ENCODE measurements at regions not wholly inside any gene's neighbourhood (a gene's known extent, or its start where the extent isn't known, plus 50 kb on each side); places are given as distances from the start of the nearest gene placed in this dataset.

DNA sequence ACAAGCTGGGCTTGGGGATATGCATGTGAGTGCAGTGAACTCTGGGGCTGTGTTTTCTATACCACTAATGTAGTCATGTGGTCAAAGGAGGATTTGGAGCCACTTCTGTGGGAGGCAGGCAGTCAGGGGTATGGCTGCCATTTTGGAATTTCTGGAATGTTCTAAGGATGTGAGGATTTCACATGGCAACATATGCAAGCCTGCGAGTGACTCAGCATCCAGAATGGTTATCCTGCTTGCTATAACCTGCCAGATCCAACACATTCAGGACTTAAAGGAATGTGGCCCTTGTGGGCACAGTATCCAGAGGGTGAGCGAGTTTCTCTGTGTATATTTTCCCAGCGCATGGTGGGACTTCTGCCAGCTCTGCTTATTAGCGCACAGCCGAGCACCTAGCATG lies 249.2 kb upstream of the PWP1 start:
- no peak for DNase-seq
- TF ChIP-seq, protein P1, sequence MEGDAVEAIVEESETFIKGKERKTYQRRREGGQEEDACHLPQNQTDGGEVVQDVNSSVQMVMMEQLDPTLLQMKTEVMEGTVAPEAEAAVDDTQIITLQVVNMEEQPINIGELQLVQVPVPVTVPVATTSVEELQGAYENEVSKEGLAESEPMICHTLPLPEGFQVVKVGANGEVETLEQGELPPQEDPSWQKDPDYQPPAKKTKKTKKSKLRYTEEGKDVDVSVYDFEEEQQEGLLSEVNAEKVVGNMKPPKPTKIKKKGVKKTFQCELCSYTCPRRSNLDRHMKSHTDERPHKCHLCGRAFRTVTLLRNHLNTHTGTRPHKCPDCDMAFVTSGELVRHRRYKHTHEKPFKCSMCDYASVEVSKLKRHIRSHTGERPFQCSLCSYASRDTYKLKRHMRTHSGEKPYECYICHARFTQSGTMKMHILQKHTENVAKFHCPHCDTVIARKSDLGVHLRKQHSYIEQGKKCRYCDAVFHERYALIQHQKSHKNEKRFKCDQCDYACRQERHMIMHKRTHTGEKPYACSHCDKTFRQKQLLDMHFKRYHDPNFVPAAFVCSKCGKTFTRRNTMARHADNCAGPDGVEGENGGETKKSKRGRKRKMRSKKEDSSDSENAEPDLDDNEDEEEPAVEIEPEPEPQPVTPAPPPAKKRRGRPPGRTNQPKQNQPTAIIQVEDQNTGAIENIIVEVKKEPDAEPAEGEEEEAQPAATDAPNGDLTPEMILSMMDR (IDR thresholded peaks at IDR 0.05): no peak
- intact Hi-C loops (cut with DNase I): no loop called here
- Histone ChIP-seq H3K36me3 (no peaks in the 10 kb centered on the region), H3K27me3 (no peaks in the 10 kb centered on the region), H3K27ac (no peak overlapping the region), H3K9me3 (no peaks in the 10 kb centered on the region), H3K4me1 (no peaks in the 10 kb centered on the region), H3K4me3 (no peak overlapping the region)
- ATAC-seq: no peak

- DNase-seq (no peak), ATAC-seq (no peak)
- intact Hi-C loops (cut with DNase I): no loop called here
- Histone ChIP-seq H3K36me3 (no peaks in the 10 kb centered on the region), H3K27ac (no peak overlapping the region), H3K9me3 (no peaks in the 10 kb centered on the region), H3K4me1 (no peaks in the 10 kb centered on the region), H3K27me3 (no peaks in the 10 kb centered on the region), H3K4me3 (no peak overlapping the region)
- TF ChIP-seq, protein P1 (IDR thresholded peaks at IDR 0.05): no peak
Observed at GRCh38 chr12:107436836-107437235, 248.8 kb upstream of the PWP1 start.

DNA sequence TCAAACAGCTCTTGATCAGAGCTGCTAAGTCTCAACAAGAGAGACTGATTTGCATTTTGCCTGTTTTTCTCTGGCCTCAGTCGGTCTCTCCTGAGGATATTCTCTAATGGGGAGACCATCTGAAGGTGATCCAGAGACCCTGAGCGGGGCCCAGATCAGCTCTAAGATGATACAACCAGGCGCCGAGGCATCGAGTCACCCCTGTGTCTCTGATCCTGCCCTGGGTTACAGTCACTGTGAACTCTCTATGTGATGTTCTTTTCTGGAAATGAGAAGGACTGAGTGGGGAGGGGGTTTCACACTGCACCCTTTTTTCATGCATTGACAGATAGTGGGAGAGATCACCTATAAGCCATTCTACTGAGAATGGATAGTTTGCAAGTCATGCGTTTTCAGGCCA lies 247.6 kb upstream of the PWP1 start:
- H3K27ac ChIP-seq: no peak overlapping the region
- no peaks in the 10 kb centered on the region for H3K27me3 ChIP-seq
- no peaks in the 10 kb centered on the region for H3K4me1 ChIP-seq
- ATAC-seq (no peak), DNase-seq (no peak)
- H3K9me3 ChIP-seq: no peaks in the 10 kb centered on the region
- intact Hi-C loops (cut with DNase I): no loop called here
- H3K4me3 ChIP-seq: no peak overlapping the region
- TF ChIP-seq, protein P1 (IDR thresholded peaks at IDR 0.05): no peak
- no peaks in the 10 kb centered on the region for H3K36me3 ChIP-seq

- intact Hi-C loops (cut with DNase I): no loop called here
- no peak for ATAC-seq
- H3K36me3 ChIP-seq: no peaks in the 10 kb centered on the region
- H3K4me1 ChIP-seq: no peaks in the 10 kb centered on the region
- H3K4me3 ChIP-seq: no peak overlapping the region
- no peak for DNase-seq
- H3K27ac ChIP-seq: no peak overlapping the region
- no peaks in the 10 kb centered on the region for H3K9me3 ChIP-seq
- no peaks in the 10 kb centered on the region for H3K27me3 ChIP-seq
- TF ChIP-seq, protein P1 (IDR thresholded peaks at IDR 0.05): no peak
Observed at GRCh38 chr12:107439026-107439738, 246.4 kb upstream of the PWP1 start.

- DNase-seq (no peak), ATAC-seq (no peak)
- H3K27ac ChIP-seq: no peak overlapping the region
- H3K9me3 ChIP-seq: no peaks in the 10 kb centered on the region
- intact Hi-C loops (cut with DNase I): no loop called here
- TF ChIP-seq, protein P1 (IDR thresholded peaks at IDR 0.05): no peak
- H3K27me3 ChIP-seq: no peaks in the 10 kb centered on the region
- no peak overlapping the region for H3K4me3 ChIP-seq
- H3K36me3 ChIP-seq: no peaks in the 10 kb centered on the region
- no peaks in the 10 kb centered on the region for H3K4me1 ChIP-seq
Observed at GRCh38 chr12:107440606-107441005, 245.0 kb upstream of the PWP1 start.

All from left lung (tissue), 4 donors.